Spinal cord (tissue), 9 donors: ENCODE measurements at regions not wholly inside any gene's neighbourhood (a gene's known extent, or its start where the extent isn't known, plus 50 kb on each side); places are given as distances from the start of the nearest gene placed in this dataset.

Experiments used
- DNase-seq, 6 donors: peaks; one replicate each; pipeline versions ENCODE4 v3.0.0 to v3.0.0-alpha.2; 2013 to 2015; ENCODE audit warnings: low spot score in 6 of 6, low read depth in 4 of 6
- H3K27ac ChIP-seq: one replicate; pipeline ENCODE4 v1.5.1; 2013; ENCODE audit warnings: low read depth, low read length, control low read depth
- H3K27me3 ChIP-seq: one replicate; pipeline ENCODE4 v1.6.1; 2013; ENCODE audit warnings: low read length; ENCODE audit not compliant: control insufficient read depth, insufficient read depth
- H3K36me3 ChIP-seq: one replicate; pipeline ENCODE4 v1.6.1; 2013; ENCODE audit warnings: low read length; ENCODE audit not compliant: control insufficient read depth, insufficient read depth
- H3K4me1 ChIP-seq: one replicate; pipeline ENCODE4 v1.6.1; 2013; ENCODE audit warnings: low read length; ENCODE audit not compliant: control insufficient read depth, insufficient read depth
- H3K4me3 ChIP-seq: one replicate; pipeline ENCODE4 v1.5.1; 2013; ENCODE audit warnings: low read depth, low read length, control low read depth
- H3K9me3 ChIP-seq: one replicate; pipeline ENCODE4 v1.6.1; 2013; ENCODE audit warnings: low read length; ENCODE audit not compliant: control insufficient read depth, insufficient read depth
- WGBS: methylation state at CpG from one replicate; pipeline ENCODE4 v1.1.5; 2013; ENCODE audit warnings: missing lambda C conversion rate; ENCODE audit not compliant: insufficient coverage; 5-methylcytosine and 5-hydroxymethylcytosine counted together
- donor health status: healthy.

DNA sequence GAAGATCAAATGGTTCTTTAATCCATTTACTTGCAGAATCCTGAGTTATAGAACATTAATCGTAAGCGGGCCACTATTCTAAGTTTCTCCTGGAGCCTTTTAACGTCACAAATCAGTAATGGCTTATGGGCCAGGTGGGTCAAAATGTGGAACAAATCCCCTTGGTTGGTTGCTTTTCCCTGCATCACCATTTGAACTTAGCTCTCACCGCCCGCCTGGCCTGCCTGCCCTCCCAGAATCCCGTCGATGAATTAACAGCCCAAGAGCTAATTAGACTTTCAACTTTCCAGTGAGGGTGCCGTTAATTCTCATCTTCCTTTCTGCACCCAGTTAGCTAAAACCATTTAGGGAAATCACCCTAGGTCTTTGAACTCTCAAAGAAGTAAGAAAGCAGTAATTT lies 205.5 kb downstream of the RNF152 start:
- 91% methylated on average over 7 of the region's 8 CpGs for WGBS
- Histone ChIP-seq H3K36me3 (no peaks in the 10 kb centered on the region), H3K4me3 (no peak overlapping the region), H3K4me1 (no peaks in the 10 kb centered on the region), H3K9me3 (no peaks in the 10 kb centered on the region), H3K27ac (no peak overlapping the region), H3K27me3 (no peaks in the 10 kb centered on the region)
- DNase-seq, result no peak

DNA sequence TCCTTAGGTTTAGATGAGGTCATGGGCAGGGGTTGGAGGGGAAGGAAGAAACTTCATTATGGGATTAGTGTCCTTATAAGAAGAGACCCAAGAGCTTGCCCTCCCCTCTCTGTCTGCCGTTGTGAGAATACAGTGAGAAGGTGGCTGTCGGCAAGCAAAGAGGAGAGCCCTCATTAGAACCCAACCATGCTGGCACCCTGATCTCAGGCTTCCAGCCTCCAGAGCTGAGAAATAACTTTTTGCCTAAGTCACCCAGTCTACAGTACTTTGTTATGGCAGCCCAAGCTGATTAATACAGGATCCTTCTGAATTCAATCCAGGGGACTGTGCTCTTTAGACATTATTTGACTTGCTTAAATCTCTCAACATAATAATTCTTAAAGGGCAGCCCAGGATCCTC lies 209.0 kb downstream of the RNF152 start:
- Histone ChIP-seq H3K4me1 (no peaks in the 10 kb centered on the region), H3K36me3 (no peaks in the 10 kb centered on the region), H3K4me3 (no peak overlapping the region), H3K27ac (no peak overlapping the region), H3K27me3 (no peaks in the 10 kb centered on the region), H3K9me3 (no peaks in the 10 kb centered on the region)
- WGBS, result 80% methylated on average over 1 of the region's 2 CpGs
- no peak for DNase-seq

DNA sequence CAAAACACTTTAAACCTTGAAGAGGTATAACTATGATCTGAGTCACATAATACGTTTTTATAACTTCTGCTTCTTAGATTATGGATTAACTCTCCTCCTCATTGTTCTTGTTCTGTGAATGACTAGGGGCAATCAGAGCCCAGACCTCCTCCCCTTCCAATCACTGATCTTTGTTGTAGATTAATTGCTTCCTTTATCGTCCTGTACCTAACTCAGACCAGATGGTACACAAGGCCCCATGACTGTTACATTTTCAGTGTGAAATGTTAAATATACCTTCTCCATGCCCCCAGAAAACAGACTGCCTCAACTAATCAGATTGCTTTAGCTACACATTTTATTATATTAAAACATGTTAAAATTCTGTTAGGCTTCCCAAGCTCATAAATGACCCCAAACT lies 211.7 kb downstream of the RNF152 start:
- 80% methylated on average over 1 of the region's 2 CpGs for WGBS
- Histone ChIP-seq H3K9me3 (no peaks in the 10 kb centered on the region), H3K27me3 (no peaks in the 10 kb centered on the region), H3K4me3 (no peak overlapping the region), H3K27ac (no peak overlapping the region), H3K36me3 (no peaks in the 10 kb centered on the region), H3K4me1 (no peaks in the 10 kb centered on the region)
- DNase-seq, result no peak

DNA sequence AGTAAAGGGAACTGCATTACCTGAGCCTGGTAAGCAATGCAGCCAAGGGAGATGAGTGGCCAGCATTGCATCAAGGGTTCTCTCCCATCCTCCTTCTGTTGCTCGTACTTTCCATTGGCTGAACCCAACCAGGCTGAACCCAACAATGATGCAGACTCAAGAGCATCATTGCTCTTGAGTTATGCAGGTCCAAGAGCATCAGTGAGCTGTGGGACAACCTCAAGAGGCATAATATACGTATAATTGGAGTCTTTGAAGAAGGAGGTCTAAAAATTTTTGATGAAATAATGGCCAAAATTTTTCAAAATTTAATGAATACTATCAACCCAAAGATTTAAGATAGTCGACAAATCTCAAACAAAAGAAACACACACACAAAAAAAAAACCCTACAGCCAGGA lies 213.0 kb downstream of the RNF152 start:
- WGBS, result 89% methylated on average over 1 of the region's 3 CpGs

DNA sequence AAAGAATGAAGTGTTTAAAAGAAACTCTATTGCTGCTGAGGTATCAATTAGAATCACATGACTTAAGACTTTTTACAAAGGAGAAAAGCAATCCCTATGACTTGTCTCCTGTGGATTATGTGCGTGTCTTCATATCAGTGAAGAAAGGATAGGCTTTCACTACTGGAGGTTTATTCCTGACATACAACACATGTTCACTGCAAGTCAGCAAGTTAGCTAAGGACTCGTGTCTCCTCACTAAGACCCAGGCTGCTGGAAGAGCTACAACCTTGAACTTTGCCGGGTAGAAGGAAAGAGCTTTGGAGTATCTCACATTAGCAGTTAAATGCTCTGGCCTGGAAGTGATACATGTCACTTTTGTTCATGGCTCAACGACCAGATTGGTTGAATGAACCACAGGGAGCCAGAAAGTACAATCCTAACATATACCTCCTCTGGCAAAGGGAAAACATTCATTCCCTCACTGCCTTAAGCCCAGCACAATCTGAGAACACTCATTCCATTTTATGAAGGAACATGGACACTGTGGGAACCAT lies 215.3 kb downstream of the RNF152 start:
- no peaks in the 10 kb centered on the region for H3K36me3 ChIP-seq
- WGBS, result 55% methylated on average over 2 of the region's 4 CpGs
- no peaks in the 10 kb centered on the region for H3K27me3 ChIP-seq
- H3K4me1 ChIP-seq, result no peaks in the 10 kb centered on the region
- no peak overlapping the region for H3K27ac ChIP-seq
- H3K9me3 ChIP-seq, result no peaks in the 10 kb centered on the region
- no peak overlapping the region for H3K4me3 ChIP-seq
- no peak for DNase-seq

More for the DNA sequence above, 213.0 kb downstream of the RNF152 start:
- Histone ChIP-seq H3K36me3 (no peaks in the 10 kb centered on the region), H3K9me3 (no peaks in the 10 kb centered on the region), H3K27ac (no peak overlapping the region), H3K4me3 (no peak overlapping the region), H3K27me3 (no peaks in the 10 kb centered on the region), H3K4me1 (no peaks in the 10 kb centered on the region)
- DNase-seq, result no peak

DNA sequence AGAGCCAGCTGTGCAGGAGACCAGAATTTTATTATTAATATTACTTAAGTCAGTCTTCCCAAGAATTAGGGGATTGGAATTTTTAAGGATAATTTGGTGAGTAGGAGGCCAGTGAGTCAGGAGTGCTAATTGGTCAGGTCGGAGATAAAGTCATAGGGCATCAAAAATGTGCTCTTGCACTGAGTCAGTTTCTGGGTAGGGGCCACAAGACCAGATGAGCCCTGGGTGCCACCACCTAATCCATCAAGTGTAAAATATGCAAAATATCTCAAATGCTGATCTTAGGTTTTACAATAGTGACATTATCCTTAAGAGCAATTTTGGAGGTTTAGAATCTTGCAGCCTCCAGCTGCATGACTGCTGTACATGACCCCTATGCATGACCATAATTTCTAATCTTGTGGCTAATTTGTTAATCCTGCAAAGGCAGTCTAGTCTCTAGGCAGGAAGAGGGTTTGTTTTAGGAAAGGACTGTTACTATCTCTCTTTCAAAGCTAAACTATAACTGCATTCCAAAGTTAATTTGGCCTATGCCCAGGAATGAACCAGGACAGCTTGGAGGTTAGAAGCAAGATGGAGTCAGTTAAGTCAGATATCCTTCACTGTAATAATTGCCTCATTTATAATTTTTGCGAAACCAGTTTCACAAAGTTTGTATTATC lies 215.9 kb downstream of the RNF152 start:
- Histone ChIP-seq H3K36me3 (no peaks in the 10 kb centered on the region), H3K4me3 (no peak overlapping the region), H3K27me3 (no peaks in the 10 kb centered on the region), H3K4me1 (no peaks in the 10 kb centered on the region), H3K9me3 (no peaks in the 10 kb centered on the region), H3K27ac (no peak overlapping the region)
- WGBS, result 100% methylated on average over 1 of the region's 2 CpGs
- DNase-seq, result no peak

DNA sequence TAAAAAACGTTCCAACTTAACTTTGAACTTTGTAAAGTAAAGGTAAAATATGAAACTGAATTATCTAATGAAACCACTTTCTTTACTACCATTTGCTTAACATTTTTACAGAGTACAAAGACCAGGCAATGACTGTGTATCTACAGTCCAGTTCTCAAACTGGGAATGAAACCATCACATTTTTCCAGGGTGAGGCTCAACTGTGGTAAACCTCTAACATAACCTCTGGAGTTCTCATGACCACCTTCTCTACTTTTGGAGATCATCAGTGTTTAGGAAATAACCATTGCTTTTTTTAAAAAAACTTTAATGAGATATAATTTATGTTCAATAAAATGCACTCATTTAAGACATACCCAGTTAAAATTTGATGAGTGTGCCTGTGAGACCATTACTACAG lies 223.5 kb downstream of the RNF152 start:
- no peak for DNase-seq
- Histone ChIP-seq H3K36me3 (no peaks in the 10 kb centered on the region), H3K27ac (no peak overlapping the region), H3K4me3 (no peak overlapping the region), H3K27me3 (no peaks in the 10 kb centered on the region), H3K9me3 (no peaks in the 10 kb centered on the region), H3K4me1 (no peaks in the 10 kb centered on the region)
- WGBS, result no CpG with 5 or more reads among the region's 1 CpG

DNA sequence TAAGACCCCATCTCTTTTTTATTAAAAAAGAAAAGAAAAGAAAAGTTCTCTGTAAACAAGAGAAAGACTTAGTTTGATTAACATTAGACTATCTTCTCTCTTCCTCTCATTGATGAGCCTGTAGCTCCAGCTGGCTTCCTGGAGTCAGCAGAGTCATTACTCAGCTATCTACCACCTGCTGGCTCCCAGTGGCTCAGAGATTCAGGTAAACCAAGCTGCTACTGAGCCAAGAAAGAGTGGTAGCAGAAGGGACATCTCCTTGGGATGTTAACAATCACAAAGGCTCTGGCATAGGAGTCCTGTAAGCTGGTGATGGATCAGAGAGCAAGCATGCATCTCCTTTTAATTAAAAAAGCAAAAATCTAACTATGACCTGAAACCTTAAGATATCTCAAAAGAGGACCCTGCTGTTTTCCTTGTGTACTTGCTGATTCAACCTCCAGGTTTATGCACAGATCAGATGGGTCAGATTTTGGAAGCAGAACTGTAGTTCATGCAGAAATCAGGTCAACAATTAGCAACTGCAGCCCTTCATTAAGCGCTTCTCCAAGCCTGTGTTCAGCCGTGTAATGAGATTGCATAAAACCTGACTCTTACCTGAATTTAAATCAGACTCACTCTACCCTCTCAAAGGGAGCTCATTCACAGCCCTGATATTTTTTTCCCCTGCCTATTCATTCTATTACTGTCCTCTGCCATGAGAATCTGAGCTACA lies 225.8 kb downstream of the RNF152 start:
- Histone ChIP-seq H3K9me3 (no peaks in the 10 kb centered on the region), H3K36me3 (no peaks in the 10 kb centered on the region), H3K4me1 (no peaks in the 10 kb centered on the region), H3K27me3 (no peaks in the 10 kb centered on the region), H3K27ac (no peak overlapping the region), H3K4me3 (no peak overlapping the region)
- peak in 1 of 6 donors; percentile 52 for DNase-seq
- WGBS, result 67% methylated on average over 2 of the region's 2 CpGs

DNA sequence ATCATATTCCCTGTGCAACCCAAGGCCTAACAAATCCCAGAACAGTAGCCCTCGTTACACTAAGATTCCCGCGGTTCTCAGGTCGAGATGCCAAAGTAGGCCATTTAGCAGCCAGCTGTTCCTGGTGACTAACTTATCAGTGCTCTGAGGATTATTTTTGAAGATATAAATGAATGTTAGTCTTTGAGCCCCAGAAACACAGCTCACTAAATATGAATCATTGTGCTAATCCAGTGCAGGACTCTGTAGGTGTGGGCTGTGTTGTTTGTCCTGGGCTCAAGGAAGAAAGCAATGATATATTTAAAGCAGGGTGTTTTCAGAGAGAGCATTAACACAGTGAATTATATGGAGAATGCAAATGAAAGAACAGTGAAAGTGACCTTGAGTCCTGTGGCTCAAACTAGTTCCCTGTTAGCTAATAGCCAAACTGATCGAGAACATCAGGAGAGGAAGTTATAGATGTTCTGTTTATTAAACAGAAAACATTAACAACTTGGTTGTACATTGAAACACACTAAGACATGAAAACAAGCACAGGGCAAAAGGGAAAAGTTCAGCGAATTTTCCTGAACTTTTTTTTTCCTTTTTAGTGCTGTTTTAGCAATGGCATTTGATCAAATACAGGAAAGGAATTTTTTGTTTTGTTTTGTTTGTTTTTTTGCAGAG lies 228.3 kb downstream of the RNF152 start:
- Histone ChIP-seq H3K4me1 (no peaks in the 10 kb centered on the region), H3K27me3 (no peaks in the 10 kb centered on the region), H3K4me3 (no peak overlapping the region), H3K27ac (no peak overlapping the region), H3K9me3 (no peaks in the 10 kb centered on the region), H3K36me3 (no peaks in the 10 kb centered on the region)
- no peak for DNase-seq
- WGBS, result 80% methylated on average over 3 of the region's 6 CpGs
